SK-N-SH treated with all-trans-retinoic acid at 6 μM for 48 hours (cell line): ENCODE measurements at regions not wholly inside any gene's neighbourhood (a gene's known extent, or its start where the extent isn't known, plus 50 kb on each side); places are given as distances from the start of the nearest gene placed in this dataset.

ENCODE experiments used
- ATAC-seq: fragments of 200-7000 bp; cut with Tn5 transposase; 3 replicates; pipeline ENCODE4 v1.9.1; 2020; ENCODE audit warnings: mild to moderate bottlenecking, moderate library complexity
- ARNTL ChIP-seq: fragments of 450-650 bp; formaldehyde crosslinking; IDR thresholded peaks from 2 replicates; pipeline ENCODE4 v1.5.0; 2020; ENCODE audit warnings: low read depth, mild to moderate bottlenecking, moderate library complexity, borderline replicate concordance
- BACH2 ChIP-seq: fragments of 250-450 bp; sonication (Bioruptor Pico); IDR thresholded peaks from 2 replicates; pipeline ENCODE4 v1.9.0; 2021; ENCODE audit warnings: mild to moderate bottlenecking, borderline replicate concordance
- CREB5 ChIP-seq: fragments of 250-450 bp; sonication (Bioruptor Pico); IDR thresholded peaks from 2 replicates; pipeline ENCODE4 v1.5.1; 2020; ENCODE audit warnings: low read depth, mild to moderate bottlenecking, moderate library complexity
- CSRNP3 ChIP-seq: fragments of 250-450 bp; sonication (Bioruptor Pico); IDR thresholded peaks from 2 replicates; pipeline ENCODE4 v1.5.1; 2021; ENCODE audit warnings: mild to moderate bottlenecking, moderate library complexity
- ESRRG ChIP-seq: fragments of 250-450 bp; sonication (Bioruptor Pico); IDR thresholded peaks from 2 replicates; pipeline ENCODE4 v1.6.1; 2021; ENCODE audit warnings: mild to moderate bottlenecking
- GLIS3 ChIP-seq: fragments of 250-450 bp; sonication (Bioruptor Pico); IDR thresholded peaks from 2 replicates; pipeline ENCODE4 v1.5.0; 2020; ENCODE audit warnings: mild to moderate bottlenecking, moderate library complexity
- ISL1 ChIP-seq: fragments of 250-450 bp; sonication (Bioruptor Pico); IDR thresholded peaks from 2 replicates; pipeline ENCODE4 v2.1.2; 2022; ENCODE audit warnings: mild to moderate bottlenecking, moderate library complexity
- OSR1 ChIP-seq: fragments of 250-450 bp; sonication (Bioruptor Pico); IDR thresholded peaks from 2 replicates; pipeline ENCODE4 v1.8.0; 2022; ENCODE audit warnings: moderate library complexity, mild to moderate bottlenecking, inconsistent platforms
- PATZ1 ChIP-seq: fragments of 250-450 bp; sonication (Bioruptor Pico); IDR thresholded peaks from 2 replicates; pipeline ENCODE4 v1.8.0; 2020; ENCODE audit warnings: mild to moderate bottlenecking, moderate library complexity, borderline replicate concordance
- POU6F1 ChIP-seq: fragments of 250-450 bp; sonication (Bioruptor Pico); IDR thresholded peaks from 2 replicates; pipeline ENCODE4 v1.8.0; 2021; ENCODE audit warnings: low read depth, mild to moderate bottlenecking, moderate library complexity, borderline replicate concordance
- PPARA ChIP-seq: fragments of 250-450 bp; sonication (Bioruptor Pico); IDR thresholded peaks from 2 replicates; pipeline ENCODE4 v1.5.0; 2020; ENCODE audit warnings: mild to moderate bottlenecking, borderline replicate concordance
- RARB ChIP-seq: fragments of 250-450 bp; sonication (Bioruptor Pico); IDR thresholded peaks from 2 replicates; pipeline ENCODE4 v1.8.0; 2021; ENCODE audit warnings: mild to moderate bottlenecking, moderate library complexity
- SNAI2 ChIP-seq: fragments of 250-450 bp; sonication (Bioruptor Pico); IDR thresholded peaks from 2 replicates; pipeline ENCODE4 v1.5.0; 2020; ENCODE audit warnings: mild to moderate bottlenecking, moderate library complexity
- TCF4 ChIP-seq: fragments of 250-450 bp; sonication (Bioruptor Pico); IDR thresholded peaks from 2 replicates; pipeline ENCODE4 v1.8.0; 2021; ENCODE audit warnings: mild to moderate bottlenecking, moderate library complexity, borderline replicate concordance
- TSHZ2 ChIP-seq: fragments of 250-450 bp; sonication (Bioruptor Pico); IDR thresholded peaks from 2 replicates; pipeline ENCODE4 v1.5.0; 2020; ENCODE audit warnings: mild to moderate bottlenecking, moderate library complexity
- ZFP3 ChIP-seq: fragments of 250-450 bp; sonication (Bioruptor Pico); IDR thresholded peaks from 2 replicates; pipeline ENCODE4 v1.5.0; 2020; ENCODE audit warnings: mild to moderate bottlenecking, moderate library complexity
- ZFP30 ChIP-seq: fragments of 450-650 bp; formaldehyde crosslinking; IDR thresholded peaks from 2 replicates; pipeline ENCODE4 v1.5.0; 2022; ENCODE audit warnings: mild to moderate bottlenecking, moderate library complexity
- ZNF565 ChIP-seq: fragments of 450-650 bp; formaldehyde crosslinking; conservative IDR thresholded peaks from 2 replicates; pipeline ENCODE4 v1.5.0; 2020; ENCODE audit warnings: low read depth, mild to moderate bottlenecking, moderate library complexity
- ZNF70 ChIP-seq: fragments of 450-650 bp; formaldehyde crosslinking; IDR thresholded peaks from 2 replicates; pipeline ENCODE4 v1.5.0; 2020; ENCODE audit warnings: mild to moderate bottlenecking, moderate library complexity
- ZNF8 ChIP-seq: fragments of 450-650 bp; formaldehyde crosslinking; IDR thresholded peaks from 2 replicates; pipeline ENCODE4 v1.5.0; 2020; ENCODE audit warnings: mild to moderate bottlenecking, moderate library complexity

GRCh38 chr1:99173900-99174299 lies 90.4 kb upstream of the PLPPR4 start:
- TF ChIP-seq ARNTL (CRISPR knock-in tag) (no peak), ZNF8 (CRISPR knock-in tag) (no peak), CREB5 (CRISPR knock-in tag) (no peak), OSR1 (CRISPR knock-in tag) (no peak), BACH2 (CRISPR knock-in tag) (no peak), ESRRG (no peak), TCF4 (no peak), RARB (CRISPR knock-in tag) (no peak), POU6F1 (no peak), ZNF565 (CRISPR knock-in tag) (no peak), ZNF70 (CRISPR knock-in tag) (no peak), ISL1 (CRISPR knock-in tag) (no peak), CSRNP3 (CRISPR knock-in tag) (no peak), GLIS3 (no peak), PPARA (CRISPR knock-in tag) (no peak)
- no peak for ATAC-seq

GRCh38 chr1:99176753-99177152 lies 87.5 kb upstream of the PLPPR4 start:
- TF ChIP-seq ISL1 (CRISPR knock-in tag) (peak; percentile 81), RARB (CRISPR knock-in tag) (no peak), TSHZ2 (CRISPR knock-in tag) (peak; percentile 71; the same call in 1 of the 2 replicates), CREB5 (CRISPR knock-in tag) (no peak), ESRRG (no peak), ZFP3 (CRISPR knock-in tag) (no peak), TCF4 (peak; percentile 28; the same call in 1 of the 2 replicates)
- peak; percentile 26; the same call in 1 of the 3 replicates for ATAC-seq

GRCh38 chr1:99177465-99177864 lies 86.8 kb upstream of the PLPPR4 start:
- ATAC-seq: no peak
- TF ChIP-seq ZFP3 (CRISPR knock-in tag): no peak
- no peak for TF ChIP-seq ZFP30 (CRISPR knock-in tag)
- TF ChIP-seq BACH2 (CRISPR knock-in tag): no peak
- TF ChIP-seq RARB (CRISPR knock-in tag): no peak
- TF ChIP-seq ZNF70 (CRISPR knock-in tag): no peak
- TF ChIP-seq CREB5 (CRISPR knock-in tag): no peak
- no peak for TF ChIP-seq SNAI2 (CRISPR knock-in tag)
- no peak for TF ChIP-seq TSHZ2 (CRISPR knock-in tag)
- no peak for TF ChIP-seq ISL1 (CRISPR knock-in tag)
- TF ChIP-seq POU6F1: no peak
- no peak for TF ChIP-seq PATZ1 (CRISPR knock-in tag)
- no peak for TF ChIP-seq OSR1 (CRISPR knock-in tag)
